ENCODE measurements at regions not wholly inside any gene's neighbourhood (a gene's known extent, or its start where the extent isn't known, plus 50 kb on each side); places are given as distances from the start of the nearest gene placed in this dataset.
"Not testable (repeated sequence)": the region's sequence is repeated elsewhere in the genome, so short reads cannot be mapped to it uniquely, and the experiment has no call there.

DNA sequence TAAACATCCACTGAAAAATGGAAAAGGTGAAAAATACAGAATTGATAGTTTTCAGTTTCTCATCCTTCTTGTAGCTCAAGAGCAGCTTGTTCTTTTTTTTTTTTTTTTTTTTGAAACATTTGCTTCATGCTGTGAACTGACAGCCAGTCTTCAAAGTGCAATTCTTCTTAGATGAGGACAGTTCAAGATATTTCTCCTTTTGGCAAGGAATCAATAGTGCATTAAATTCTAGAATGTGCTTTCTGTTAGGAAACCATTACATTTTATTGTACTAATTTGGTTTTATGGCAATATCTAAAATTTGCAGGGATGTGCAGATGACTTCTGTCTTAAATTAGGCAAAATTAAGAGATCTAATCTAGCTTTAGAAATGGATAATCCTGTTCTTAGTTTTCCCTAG is 969.3 kb upstream of the ACO1 start (continued):
- TF ChIP-seq, protein P1, sequence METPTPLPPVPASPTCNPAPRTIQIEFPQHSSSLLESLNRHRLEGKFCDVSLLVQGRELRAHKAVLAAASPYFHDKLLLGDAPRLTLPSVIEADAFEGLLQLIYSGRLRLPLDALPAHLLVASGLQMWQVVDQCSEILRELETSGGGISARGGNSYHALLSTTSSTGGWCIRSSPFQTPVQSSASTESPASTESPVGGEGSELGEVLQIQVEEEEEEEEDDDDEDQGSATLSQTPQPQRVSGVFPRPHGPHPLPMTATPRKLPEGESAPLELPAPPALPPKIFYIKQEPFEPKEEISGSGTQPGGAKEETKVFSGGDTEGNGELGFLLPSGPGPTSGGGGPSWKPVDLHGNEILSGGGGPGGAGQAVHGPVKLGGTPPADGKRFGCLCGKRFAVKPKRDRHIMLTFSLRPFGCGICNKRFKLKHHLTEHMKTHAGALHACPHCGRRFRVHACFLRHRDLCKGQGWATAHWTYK (CRISPR knock-in tag; IDR thresholded peaks at IDR 0.05), result no peak
- no peak for TF ChIP-seq HMG20B (CRISPR knock-in tag; IDR thresholded peaks at IDR 0.05)
- TF ChIP-seq NFIX (CRISPR knock-in tag; IDR thresholded peaks at IDR 0.05; ENCODE audit: low read depth), result no peak
- TF ChIP-seq TCFL5 (CRISPR knock-in tag; conservative IDR thresholded peaks at IDR 0.05), result no peak
- no peak for TF ChIP-seq GABPB2 (CRISPR knock-in tag; conservative IDR thresholded peaks at IDR 0.05)
- no peak for TF ChIP-seq CXXC5 (CRISPR knock-in tag; IDR thresholded peaks at IDR 0.05)
- TF ChIP-seq ZNF561 (CRISPR knock-in tag; conservative IDR thresholded peaks at IDR 0.05), result no peak

DNA sequence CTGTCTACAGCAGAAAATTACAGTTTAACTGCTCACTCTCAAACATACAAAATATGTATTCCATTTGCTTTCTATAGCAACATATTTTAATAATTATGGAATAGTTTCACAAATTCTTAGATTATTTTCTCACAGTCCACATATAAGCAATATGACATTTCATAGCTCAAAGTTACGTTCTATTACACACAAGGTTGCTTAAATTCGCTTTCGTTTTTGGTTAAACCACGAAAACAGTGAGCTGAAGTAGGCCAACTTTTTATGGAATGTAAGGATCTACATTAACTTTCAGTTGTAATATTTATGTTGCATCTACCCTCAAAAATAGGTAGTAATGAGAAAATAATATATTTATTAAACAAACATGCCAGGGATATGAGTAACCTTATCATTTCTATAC is 966.0 kb upstream of the ACO1 start:
- no peaks in the 10 kb centered on the region for H3K36me3 ChIP-seq (ENCODE audit: control insufficient read depth, insufficient read depth, low read length)
- no CpG with 5 or more reads among the region's 4 CpGs for WGBS (ENCODE audit: insufficient coverage, low coverage, missing lambda C conversion rate)
- no peak overlapping the region for H3K27ac ChIP-seq (ENCODE audit: extremely low read depth, low read depth, low read length)
- no peak overlapping the region for H3K4me2 ChIP-seq (ENCODE audit: insufficient read depth, low read length)
- H2AFZ ChIP-seq (ENCODE audit: low read depth, low read length), result no peak overlapping the region
- CTCF ChIA-PET (ENCODE audit: low intra/inter-chr PET ratio), result no interaction called here
- DNase-seq (ENCODE audit: extremely low read depth in 1 of 4, low spot score in 3 of 4), result no peak
- no peaks in the 10 kb centered on the region for H3K9me1 ChIP-seq (ENCODE audit: control insufficient read depth, insufficient read depth, low read length)
- ATAC-seq, result no peak
- FAIRE-seq, result no peak
- POLR2A ChIA-PET, result no interaction called here
- in situ Hi-C loops (cut with MboI) (no loop called here), intact Hi-C loops (cut with micrococcal nuclease) (no loop called here)
- TF ChIP-seq RAD51 (IDR thresholded peaks at IDR 0.05; ENCODE audit: borderline replicate concordance, low read depth), result no peak
- TF ChIP-seq ZNF41 (CRISPR knock-in tag; conservative IDR thresholded peaks at IDR 0.05), result no peak
- TF ChIP-seq CHD1 (IDR thresholded peaks at IDR 0.05; ENCODE audit: low read length), result no peak
- no peak for TF ChIP-seq ZFP36 (IDR thresholded peaks at IDR 0.05; ENCODE audit: low read depth, low read length, partially characterized antibody)
- TF ChIP-seq CBX5 (IDR thresholded peaks at IDR 0.05; ENCODE audit: borderline replicate concordance, low read depth), result no peak
- no peak for TF ChIP-seq TFAM (CRISPR knock-in tag; conservative IDR thresholded peaks at IDR 0.05)
- TF ChIP-seq ZNF324 (CRISPR knock-in tag; IDR thresholded peaks at IDR 0.05), result no peak
- no peak overlapping the region for H3K9ac ChIP-seq (ENCODE audit: insufficient read depth in 1 of 2, low read depth in 2 of 2, low read length in 2 of 2)
- H3K27me3 ChIP-seq (ENCODE audit: control insufficient read depth in 2 of 2, insufficient read depth in 2 of 2, low read length in 2 of 2), result no peaks in the 10 kb centered on the region
- no peaks in the 10 kb centered on the region for H4K20me1 ChIP-seq (replicated peaks; ENCODE audit: control insufficient read depth, insufficient read depth, low read length)
- H3K79me2 ChIP-seq (ENCODE audit: control insufficient read depth, insufficient read depth, low read length), result no peaks in the 10 kb centered on the region
- no peaks in the 10 kb centered on the region for H3K9me3 ChIP-seq (replicated peaks; ENCODE audit: control insufficient read depth, insufficient read depth, low read depth, low read length)
- no peak overlapping the region for H3K4me3 ChIP-seq
- no TSS peak for BruUV-seq (replicated peaks)
- H3K4me1 ChIP-seq (replicated peaks in 1 of 2; ENCODE audit: control insufficient read depth in 2 of 2, insufficient read depth in 2 of 2, low read length in 2 of 2), result no peaks in the 10 kb centered on the region

DNA sequence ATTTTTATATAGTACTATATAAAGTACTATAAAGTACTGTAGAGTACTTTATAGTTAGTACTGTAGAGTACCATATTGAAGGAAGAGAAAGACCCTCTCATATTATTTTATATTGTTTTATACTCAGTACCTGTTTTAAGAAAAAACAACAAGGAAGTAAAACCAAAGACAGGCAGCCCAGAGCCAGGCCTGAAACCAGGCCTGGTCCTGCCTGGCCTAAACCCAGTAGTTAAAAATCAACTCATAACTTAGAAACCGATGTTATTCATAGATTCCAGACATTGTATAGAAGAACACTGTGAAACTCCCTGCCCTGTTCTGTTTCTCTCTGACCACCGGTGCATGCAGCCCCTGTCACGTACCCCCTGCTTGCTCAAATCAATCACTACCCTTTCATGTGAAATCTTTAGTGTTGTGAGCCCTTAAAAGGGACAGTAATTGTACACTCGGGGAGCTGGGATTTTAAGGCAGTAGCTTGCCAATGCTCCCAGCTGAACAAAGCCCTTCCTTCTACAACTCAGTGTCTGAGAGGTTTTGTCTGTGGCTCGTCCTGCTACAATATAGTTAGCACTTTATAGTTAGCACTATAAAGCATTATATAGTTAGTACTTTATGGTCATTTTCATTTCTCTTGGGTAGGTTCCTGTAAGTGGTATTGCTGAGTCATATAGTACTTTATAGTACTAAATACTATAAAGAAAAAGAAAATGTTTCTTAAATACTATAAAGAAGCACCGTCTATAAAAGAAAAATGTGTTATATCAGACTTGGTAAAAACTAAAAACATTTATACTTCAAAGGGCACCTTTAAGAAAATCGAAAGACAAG is 940.6 kb upstream of the ACO1 start:
- not testable (repeated sequence) for FAIRE-seq

More for the DNA sequence above, 940.6 kb upstream of the ACO1 start:
- CTCF ChIA-PET (ENCODE audit: low intra/inter-chr PET ratio); H3K4me2 ChIP-seq (ENCODE audit: insufficient read depth, low read length); H3K36me3 ChIP-seq (ENCODE audit: control insufficient read depth, insufficient read depth, low read length); H3K27me3 ChIP-seq (ENCODE audit: control insufficient read depth in 2 of 2, insufficient read depth in 2 of 2, low read length in 2 of 2); H3K79me2 ChIP-seq (ENCODE audit: control insufficient read depth, insufficient read depth, low read length); H3K4me3 ChIP-seq; ATAC-seq; intact Hi-C loops (cut with micrococcal nuclease); in situ Hi-C loops (cut with MboI); POLR2A ChIA-PET; BruUV-seq (replicated peaks); H3K4me1 ChIP-seq (replicated peaks in 1 of 2; ENCODE audit: control insufficient read depth in 2 of 2, insufficient read depth in 2 of 2, low read length in 2 of 2); H4K20me1 ChIP-seq (replicated peaks; ENCODE audit: control insufficient read depth, insufficient read depth, low read length); H3K9ac ChIP-seq (ENCODE audit: insufficient read depth in 1 of 2, low read depth in 2 of 2, low read length in 2 of 2); H3K9me3 ChIP-seq (replicated peaks; ENCODE audit: control insufficient read depth, insufficient read depth, low read depth, low read length); H2AFZ ChIP-seq (ENCODE audit: low read depth, low read length); DNase-seq (ENCODE audit: extremely low read depth in 1 of 4, low spot score in 3 of 4); H3K27ac ChIP-seq (ENCODE audit: extremely low read depth, low read depth, low read length); H3K9me1 ChIP-seq (ENCODE audit: control insufficient read depth, insufficient read depth, low read length): not testable (repeated sequence)
- no CpG with 5 or more reads among the region's 7 CpGs for WGBS (ENCODE audit: insufficient coverage, low coverage, missing lambda C conversion rate)

Measured in K562 (cell line).